GM21526 (cell line): ENCODE measurements at regions not wholly inside any gene's neighbourhood (a gene's known extent, or its start where the extent isn't known, plus 50 kb on each side); places are given as distances from the start of the nearest gene placed in this dataset.
"Not testable (repeated sequence)": the region's sequence is repeated elsewhere in the genome, so short reads cannot be mapped to it uniquely, and the experiment has no call there.

Experiments used
- ATAC-seq: cut with Tn5 transposase; IDR thresholded peaks from one replicate; pipeline ENCODE4 v1.9.1; 2021; ENCODE audit warnings: moderate library complexity; ENCODE audit not compliant: unreplicated experiment, low FRiP score

- ATAC-seq = no peak
These were observed 234.5 kb upstream of the SSTR1 start for GRCh38 chr14:37972941-37973887.

GRCh38 chr14:37974421-37974820 lies 233.3 kb upstream of the SSTR1 start:
- ATAC-seq = no peak

DNA sequence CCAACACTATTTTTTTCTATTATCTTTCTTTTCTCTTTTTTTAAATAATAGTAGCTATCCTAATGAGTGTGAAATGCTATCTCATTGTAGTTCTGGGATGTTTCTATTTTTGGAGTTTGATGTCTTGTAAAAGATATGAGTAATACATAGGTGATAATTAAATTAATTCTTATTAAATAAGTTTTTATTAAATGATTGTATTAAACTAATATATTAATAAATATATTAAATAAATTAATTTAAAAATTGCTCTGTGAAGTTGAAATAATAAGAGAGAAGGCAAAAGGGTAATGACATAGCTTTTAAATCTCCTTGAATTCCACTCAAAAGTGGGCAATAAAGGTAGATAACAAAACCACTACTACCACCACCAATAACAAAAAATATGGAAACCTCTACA lies 230.2 kb upstream of the SSTR1 start:
- no peak for ATAC-seq

DNA sequence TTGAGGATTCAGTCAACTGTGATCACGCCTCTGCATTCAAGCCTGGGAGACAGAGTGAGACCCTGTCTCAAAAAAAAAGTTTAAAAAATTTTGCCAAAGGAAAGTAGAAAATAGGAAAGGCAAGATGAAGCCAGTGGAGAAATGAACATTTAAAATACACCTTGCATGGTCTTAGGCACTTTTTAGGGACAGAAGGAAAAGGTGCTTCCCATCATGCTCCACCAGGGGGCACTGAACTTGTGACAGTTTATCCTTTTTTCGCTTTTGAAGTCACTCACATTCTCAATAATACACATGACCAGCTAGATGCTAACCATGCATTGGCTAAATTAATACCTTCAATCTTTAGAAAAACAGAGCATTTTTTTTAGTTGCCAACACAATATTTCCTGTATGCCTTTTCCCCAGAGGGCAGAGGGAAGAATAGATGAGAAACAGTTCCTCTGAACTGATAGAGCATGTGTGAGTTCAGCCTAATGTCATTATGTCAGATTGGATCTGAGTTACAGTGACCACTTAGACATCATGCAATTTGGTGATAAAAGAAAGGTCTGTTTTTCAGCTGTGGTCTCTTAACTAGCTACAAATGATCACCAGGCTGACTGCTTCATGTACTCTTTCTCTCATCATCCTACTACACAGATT lies 221.8 kb upstream of the SSTR1 start:
- no peak for ATAC-seq

DNA sequence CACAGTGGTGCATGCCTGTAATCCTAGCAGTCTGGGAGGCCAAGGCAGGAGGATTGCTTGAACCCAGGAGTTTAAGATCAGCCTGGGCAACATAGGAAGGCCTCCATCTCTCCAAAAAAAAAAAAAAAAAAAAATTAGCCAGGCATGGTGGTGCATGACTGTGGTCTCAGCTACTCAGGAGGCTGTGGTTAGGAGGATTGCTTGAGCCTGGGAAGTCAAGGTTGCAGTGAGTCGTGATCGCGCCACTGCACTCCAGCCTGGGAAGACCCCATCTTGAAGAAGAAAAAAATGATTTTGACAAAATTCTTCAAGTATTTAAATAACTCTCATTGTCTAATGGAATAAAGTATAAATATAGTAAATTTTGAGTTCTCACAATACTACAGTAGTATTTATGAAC lies 219.2 kb upstream of the SSTR1 start:
- ATAC-seq = no peak

DNA sequence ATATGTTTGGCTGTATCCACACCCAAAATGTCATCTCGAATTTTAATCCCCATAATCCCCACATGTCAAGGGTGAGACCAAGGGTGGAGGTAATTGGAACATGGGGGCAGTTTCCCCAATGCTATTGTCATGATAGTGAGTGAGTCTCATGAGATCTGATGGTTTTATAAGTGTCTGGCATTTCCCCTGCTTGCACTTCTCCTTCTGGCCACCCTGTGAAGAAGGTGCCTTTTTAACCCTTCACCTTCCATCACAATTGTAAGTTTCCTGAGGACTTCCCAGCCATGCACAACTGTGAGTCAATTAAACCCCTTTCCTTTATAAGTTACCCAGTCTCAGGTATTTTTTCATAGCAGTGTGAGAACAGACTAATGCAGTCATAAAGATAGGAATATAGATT lies 216.7 kb upstream of the SSTR1 start:
- no peak for ATAC-seq

DNA sequence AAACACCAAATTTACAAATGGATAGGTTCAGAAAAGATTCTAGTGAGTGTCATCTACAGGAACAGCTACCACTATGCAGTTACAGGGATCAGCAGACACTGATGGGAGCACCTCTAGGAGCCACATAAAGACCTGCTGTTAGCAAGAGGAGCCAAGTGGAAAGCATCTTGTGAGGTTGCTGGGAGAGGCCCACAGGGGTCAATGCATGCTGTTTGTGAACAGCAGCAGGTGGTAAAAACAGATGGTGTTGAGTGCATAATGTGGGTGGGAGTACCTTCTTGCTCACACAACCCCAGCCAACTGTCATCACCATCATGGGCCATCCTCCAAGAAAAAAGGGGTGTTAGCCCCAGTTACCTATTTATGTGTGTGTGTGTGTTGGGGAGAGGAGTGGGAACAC lies 215.2 kb upstream of the SSTR1 start:
- ATAC-seq = no peak

DNA sequence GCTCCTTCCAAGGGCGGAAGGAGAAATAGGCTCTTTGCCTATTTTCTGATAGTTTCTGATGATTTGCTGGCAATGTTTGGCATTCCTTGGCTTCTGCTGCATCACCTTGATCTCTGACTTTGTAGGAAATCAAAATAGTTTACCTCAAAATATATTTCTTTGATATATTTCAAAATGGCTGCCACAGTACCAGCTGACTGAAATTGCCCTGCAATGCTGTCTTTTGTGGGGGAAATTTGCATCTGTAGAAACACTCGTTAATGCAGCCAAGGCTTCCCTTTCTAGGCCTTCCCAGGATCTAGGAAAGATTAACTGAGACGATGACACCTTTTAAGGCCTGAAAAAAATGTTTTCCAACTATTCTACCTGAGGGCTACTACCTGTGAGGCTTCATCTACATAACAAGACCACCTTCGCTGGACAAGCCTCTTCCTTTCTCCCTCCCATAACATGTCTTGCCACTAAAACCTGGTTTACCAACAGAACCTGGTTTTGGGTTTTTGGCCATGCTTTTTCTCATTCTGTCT lies 212.8 kb upstream of the SSTR1 start:
- no peak for ATAC-seq

GRCh38 chr14:37997017-37997416 lies 210.7 kb upstream of the SSTR1 start:
- ATAC-seq = no peak

DNA sequence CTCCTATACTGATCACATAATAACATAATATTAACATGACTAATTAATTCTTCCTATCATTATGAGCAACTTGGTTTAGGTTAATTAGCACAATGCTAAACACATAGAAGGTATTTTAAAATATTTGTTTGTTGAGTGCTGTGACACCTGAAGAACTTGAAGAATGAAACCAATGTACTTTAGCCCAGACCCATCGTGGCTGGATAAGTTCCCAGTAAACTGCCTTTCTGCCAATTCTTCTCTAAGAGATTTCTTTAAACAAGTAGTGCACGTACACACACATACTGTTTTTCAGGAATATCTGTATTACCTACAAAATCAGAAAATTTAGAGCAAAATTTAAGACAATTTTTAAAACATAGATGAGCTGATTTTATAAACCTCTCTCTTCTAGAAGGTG lies 207.4 kb upstream of the SSTR1 start:
- ATAC-seq = no peak

DNA sequence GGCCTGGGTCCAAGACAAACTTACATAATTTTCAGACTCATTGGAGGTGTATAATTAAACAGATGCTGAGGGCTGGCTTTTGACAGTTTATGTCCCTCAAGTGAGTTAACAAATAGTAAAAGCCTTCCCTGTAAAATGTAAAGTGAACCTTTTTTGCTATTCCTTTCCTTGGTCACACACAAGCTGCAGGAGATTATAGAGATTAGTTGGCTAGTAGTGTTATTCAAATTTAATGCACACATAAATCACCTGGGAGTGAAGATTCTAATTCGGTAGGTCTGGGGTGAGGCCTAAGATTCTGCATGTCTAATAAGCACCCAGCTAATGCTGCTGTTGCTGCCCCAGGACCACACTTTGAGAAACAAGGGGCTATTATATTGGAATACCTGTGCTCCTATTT lies 206.2 kb upstream of the SSTR1 start:
- no peak for ATAC-seq

DNA sequence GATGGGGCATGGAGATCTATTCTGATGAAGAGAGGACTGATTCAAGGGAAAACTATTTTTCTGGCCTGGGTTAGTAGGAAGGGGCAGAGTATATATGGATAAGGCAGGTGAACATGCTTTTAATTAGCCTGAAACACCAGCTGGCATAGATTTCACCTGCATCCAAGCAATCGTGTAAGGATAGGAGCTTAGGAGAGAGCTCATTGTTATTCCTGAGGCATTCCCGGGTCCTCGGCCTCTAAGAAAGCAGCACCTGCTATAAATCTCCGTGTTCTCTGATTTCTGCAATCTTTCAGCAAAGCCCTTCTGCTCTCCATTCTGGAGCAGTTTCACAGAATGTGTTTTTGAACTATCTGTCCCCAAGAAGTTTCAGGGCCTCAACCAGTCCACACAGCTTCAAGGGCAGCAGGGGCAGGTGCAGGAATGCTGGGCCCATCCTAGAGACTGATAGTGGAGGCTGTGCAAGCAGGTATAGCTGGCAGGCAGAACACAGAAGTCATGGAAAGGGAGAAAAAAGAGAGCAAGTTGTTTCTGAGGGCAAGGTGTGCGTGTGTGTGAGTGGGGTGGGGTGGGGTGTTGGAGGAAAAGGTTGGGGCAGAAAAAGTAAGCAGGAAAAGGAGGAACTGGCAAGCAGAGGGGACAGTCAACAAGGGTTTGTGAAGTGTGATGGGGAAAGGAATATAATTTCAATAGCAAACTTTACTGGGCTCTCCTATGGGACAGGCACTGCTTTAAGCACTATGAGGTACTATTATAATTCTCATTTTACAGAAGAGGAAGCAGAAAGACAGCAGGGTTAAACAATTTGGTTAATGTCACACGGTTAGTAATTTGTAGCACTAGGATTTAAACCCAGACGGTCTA lies 203.7 kb upstream of the SSTR1 start:
- no peak for ATAC-seq

GRCh38 chr14:38004610-38004879 lies 203.2 kb upstream of the SSTR1 start:
- ATAC-seq = no peak

GRCh38 chr14:38011156-38011555 lies 196.5 kb upstream of the SSTR1 start:
- not testable (repeated sequence) for ATAC-seq

GRCh38 chr14:38012056-38012455 lies 195.6 kb upstream of the SSTR1 start:
- ATAC-seq = no peak

DNA sequence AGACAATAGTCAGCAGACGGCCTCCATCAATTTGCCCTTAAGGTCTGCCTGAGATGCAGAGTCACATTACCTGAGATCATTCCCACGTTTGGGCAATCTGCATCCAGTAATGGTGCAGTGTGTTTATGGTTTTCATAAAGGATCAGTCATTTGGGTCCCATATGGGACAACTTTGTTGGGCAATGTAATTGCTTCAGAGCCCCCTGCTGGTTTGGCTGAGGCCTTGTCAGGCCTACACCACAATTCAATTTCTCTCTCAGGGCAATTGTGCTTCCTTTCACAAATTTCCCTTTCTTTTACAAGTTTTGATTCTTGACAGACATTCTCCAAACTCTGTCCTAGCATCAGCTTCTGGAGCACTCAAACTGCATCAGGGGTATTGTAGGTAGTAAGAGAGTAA lies 191.2 kb upstream of the SSTR1 start:
- no peak for ATAC-seq

- ATAC-seq = no peak
These were observed 185.8 kb upstream of the SSTR1 start for GRCh38 chr14:38021861-38022260.

- no peak for ATAC-seq
These were observed 184.9 kb upstream of the SSTR1 start for GRCh38 chr14:38022775-38023174.

- ATAC-seq = no peak
These were observed 169.5 kb upstream of the SSTR1 start for GRCh38 chr14:38038171-38038570.

- ATAC-seq = no peak
These were observed 168.7 kb upstream of the SSTR1 start for GRCh38 chr14:38038986-38039385.

GRCh38 chr14:38039496-38039895 lies 168.2 kb upstream of the SSTR1 start:
- no peak for ATAC-seq
